T-helper 1 cell (primary cell): ENCODE measurements at regions not wholly inside any gene's neighbourhood (a gene's known extent, or its start where the extent isn't known, plus 50 kb on each side); places are given as distances from the start of the nearest gene placed in this dataset.

Experiments used
- DNase-seq, 5 donors: peaks; one replicate each; pipeline ENCODE4 v3.0.0-alpha.2; 2012 to 2020

DNA sequence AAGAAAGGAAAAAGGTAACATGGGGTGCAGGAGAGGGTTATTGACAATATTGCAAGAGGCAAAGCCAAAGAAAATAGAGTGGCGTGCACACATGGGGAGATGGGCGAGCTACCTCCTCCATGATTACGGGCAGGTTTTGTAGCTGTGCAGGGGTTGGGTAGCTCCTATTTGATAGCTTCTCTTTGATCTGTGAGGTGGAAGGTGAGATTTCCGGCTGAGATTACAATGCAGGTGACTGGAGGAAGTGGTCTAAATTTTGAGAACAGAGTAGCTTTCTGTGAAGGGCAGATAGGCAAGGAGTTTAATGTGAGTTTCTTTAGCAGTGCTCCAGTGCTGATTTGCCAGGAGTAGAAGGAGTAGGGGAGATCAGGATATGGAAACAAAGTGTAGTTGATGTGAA lies 263.4 kb downstream of the PLA2G4A start:
- DNase-seq = peak in 2 of 5 donors; percentile 9 to 46

DNA sequence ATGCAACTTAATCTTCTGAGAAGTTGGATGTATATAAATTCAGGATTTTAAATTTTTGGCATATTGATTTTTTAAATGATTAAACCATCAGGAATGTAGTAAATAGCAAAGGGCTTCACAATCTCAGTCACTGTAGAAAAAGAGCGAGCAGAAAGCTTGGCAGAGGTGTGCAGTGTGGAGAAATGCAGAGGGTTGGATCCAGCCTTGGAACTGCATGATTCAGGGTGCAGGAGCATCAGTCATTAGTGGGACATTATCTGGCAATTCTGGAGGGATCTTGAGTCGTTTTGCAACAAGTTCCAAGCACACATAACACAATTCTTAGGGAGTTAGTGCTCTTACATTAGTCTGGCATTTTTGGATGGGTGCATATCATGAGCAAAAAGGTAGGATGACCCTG lies 267.9 kb downstream of the PLA2G4A start:
- DNase-seq = no peak

DNA sequence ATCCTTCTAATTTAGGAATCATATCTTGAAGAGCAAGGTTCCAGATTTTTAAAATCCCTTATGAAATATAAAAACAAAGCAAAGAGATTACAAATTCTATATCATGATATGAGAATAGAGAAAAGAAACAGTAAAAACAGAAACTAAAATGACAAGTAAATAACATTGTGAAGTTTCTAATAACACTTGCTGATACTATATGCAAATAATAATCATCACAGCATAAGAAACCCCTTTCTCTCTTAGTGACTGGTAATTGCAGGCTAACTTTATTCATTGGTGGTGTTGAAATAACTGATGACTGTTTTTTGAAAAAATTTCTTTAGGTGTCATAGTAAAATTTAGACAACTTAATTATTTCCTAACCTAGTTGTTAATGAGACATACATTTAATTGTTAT lies 281.6 kb downstream of the PLA2G4A start:
- DNase-seq = no peak

DNA sequence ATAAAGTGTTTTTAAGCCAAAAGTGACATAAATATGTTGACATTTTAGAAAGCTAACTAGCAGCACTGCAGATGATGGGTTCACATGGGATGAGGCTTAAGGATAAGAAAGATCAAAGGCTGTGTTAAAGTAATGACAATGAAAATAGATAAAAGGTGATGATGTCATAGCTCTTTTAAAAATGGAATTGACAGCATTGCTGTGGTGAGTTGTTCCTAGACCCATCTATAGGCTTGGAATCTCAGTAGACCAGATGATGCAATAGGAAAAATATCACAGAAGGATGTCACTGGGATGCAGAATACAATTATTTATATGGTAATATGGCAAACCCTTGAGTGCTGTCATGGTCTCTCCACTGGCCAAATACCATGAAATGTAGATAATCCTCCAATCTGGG lies 286.0 kb downstream of the PLA2G4A start:
- no peak for DNase-seq

DNA sequence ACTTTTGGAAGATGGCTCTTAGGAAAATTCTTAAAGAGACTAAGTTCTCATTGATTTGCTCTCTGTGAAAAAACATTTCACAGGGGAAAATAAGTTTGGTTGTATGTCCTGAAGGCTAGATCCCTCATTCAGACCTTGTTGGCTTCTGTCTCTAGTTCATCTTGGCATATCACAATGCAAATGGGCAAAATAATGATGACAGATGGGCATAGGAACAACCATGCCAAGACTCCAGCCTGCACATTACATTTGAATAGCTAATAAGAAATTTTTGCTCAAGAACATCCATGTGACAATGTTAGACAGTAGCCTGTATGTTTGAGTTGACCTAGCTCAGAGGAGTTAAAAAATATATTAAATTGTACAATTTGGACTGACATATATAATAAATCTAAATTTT lies 292.9 kb downstream of the PLA2G4A start:
- DNase-seq = no peak

DNA sequence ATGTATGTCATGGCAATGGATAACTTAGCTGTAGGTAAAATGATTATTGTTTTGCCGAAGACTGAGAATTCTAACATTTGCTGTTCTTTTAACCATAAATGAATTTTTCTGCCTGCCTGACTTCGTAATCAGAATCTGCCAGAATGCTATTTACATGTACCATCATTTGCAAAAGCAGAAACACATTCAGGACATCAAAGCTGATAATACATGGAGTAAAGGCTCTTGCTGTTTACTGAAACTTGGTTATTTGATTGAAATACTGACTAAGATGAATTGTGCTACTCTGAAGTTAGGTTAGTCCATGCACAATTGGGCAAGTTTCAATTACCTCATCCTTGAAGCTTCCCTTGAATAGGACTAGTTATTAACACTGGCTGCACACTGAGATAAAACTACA lies 293.8 kb downstream of the PLA2G4A start:
- DNase-seq = no peak

DNA sequence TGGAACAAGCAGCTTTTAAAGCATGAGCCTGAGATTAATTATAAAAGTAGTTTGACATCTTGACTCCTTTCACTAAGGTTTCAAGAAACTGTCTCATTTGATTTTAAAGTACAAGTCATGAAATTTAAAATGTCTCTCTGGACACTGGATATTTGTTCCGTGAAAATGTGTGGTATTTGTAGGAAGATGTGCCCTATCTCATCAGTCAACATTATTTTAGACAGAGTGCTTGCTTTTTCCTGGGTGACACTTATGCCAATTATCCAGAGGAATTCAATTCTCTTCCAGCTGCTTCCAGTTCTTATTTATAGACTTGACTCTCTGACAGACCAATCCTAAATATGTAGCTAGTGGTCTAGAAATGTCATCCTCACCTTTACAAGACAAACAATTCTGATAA lies 300.4 kb downstream of the PLA2G4A start:
- no peak for DNase-seq

DNA sequence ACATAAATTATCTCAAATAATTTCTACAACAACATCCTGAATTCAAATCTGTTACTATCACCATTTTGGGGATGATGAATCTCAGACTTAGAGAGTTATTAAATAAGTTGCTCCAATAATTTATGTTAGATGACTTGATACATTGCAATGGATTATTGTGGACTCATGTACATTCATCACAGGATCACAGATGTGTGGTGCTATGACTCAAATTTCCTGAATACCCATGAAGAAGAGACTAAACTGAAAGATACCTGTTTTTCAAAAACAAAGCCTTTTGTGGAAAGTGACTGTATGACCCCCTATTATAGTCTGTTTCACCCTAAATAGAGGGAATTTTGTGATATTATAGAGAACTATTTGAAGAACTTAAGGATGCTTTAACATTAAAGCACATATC lies 315.0 kb downstream of the PLA2G4A start:
- DNase-seq = peak in 1 of 5 donors; percentile 8

DNA sequence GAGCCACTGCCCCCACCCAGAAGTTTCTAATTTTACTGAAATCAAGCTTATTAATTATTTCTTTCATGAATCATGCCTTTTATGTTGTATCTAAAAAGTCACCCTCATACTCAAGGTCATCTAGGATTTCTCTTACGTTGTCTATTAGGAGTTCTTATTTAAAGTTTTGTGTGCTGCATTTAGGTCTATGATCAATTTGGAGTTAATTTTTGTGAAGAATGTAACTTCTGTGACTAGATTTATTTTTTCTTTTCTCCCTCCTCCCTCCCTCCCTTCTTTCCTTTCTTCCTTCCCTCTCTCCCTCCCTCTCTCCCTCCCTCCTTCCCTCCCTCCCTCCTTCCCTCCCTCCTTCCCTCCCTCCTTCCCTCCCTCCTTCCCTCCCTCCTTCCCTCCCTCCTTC lies 317.6 kb downstream of the PLA2G4A start:
- no peak for DNase-seq

DNA sequence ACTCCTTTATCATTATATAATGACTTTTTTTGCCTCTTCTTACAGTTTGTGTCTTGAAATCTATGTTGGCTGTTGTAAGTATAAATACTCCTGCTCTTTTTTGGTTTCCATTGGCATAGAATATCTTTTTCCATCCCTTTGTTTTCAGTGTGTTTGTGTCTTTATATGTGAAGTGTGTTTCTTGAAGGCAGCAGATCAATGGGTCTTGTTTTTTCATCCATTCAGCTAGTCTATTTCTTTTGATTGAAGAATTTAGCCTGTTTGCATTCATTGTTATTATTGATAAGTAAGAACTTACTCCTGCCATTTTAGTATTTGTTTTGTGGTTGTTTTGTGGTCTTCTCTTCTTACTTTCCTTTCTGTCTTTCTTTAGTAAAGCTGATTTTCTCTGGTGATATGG lies 322.8 kb downstream of the PLA2G4A start:
- no peak for DNase-seq

DNA sequence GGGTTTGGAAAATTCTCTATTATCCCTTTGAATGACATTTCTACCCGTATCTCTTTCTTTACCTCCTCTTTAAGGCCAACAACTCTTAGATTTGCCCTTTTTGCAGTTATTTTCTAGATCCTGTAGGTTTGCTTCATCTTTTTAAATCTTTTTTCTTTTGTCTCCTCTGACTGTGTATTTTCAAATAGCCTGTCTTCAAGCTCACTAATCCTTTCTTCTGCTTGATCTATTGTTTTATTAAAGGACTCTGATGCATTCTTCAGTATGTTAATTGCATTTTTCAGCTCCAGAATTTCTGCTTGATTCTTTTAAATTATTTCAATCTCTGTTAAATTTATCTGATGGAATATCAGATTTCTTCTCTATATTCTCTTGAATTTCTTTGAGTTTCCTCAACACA lies 324.3 kb downstream of the PLA2G4A start:
- no peak for DNase-seq

DNA sequence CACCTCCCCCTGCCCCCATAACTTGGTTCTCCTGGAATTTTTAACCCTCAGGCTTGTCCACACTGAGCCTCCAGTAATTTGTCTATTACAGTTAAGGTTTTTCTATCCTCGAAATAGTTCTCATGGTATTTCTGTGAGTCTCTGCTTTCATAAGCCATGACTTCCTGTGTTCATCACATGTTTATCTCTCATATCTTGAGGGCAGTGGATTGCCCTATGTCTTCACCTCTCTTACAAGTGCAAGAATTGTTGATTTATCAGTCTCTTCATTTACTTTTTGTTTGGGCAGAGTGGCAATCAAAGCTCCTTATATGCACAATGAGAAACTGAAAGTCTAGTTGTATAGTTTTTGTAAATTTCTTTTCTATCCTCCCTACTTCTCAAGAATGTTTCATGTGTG lies 328.4 kb downstream of the PLA2G4A start:
- DNase-seq = no peak

DNA sequence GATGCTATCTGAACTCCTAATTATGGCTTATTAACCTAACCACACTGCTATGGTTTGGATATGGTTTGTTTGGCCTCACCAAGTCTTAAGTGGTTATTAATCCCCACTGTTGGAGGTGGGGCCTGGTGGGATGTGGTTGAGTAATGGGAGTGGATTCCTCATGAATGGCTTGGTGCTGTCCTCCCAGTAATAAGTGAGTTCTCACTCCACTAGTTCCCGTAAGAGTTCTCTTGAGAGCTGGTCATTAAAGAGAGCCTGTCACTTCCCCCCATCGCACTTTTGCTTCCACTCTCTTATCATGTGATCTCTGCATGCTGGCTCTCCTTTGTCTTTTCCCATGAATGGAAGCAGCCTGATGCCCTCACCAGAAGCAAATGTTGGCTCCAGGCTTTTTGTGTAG lies 328.8 kb downstream of the PLA2G4A start:
- DNase-seq = no peak

DNA sequence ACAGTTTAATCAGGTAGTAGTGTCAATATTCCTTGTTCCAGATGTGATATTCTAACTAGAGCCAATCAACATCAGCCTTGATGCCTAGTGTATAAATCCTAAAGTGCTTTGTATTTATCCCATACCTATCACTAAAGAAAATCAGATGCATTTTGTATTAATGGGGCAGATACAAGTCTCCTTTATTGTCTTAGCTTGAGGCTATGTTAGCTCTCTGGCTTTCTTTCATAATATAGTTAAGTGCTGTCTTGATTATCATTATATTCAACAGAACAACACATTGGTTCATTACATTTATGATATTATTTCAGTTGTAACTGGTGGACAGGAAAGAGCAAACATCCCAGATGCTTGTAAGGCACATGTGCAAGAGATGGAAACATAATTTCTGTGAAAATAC lies 338.8 kb downstream of the PLA2G4A start:
- DNase-seq = no peak

DNA sequence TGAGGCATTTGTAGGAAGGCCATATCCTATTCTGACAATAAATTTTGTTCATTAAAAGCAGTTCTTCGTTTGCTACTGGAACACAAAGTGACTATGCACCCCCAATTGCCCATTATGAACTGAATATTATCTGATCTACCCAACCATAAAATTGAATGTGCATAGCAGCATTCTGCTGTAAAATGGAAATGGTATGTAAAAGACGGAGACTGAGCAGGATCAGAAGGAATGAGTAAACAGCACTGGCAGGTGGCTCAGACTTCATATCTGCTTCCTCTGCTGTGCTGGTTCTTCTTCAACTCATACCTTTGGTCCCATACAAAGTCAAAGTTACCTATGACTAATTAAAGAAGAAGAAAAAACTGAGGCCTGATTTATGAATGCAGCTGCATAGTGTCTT lies 339.5 kb downstream of the PLA2G4A start:
- DNase-seq = no peak

DNA sequence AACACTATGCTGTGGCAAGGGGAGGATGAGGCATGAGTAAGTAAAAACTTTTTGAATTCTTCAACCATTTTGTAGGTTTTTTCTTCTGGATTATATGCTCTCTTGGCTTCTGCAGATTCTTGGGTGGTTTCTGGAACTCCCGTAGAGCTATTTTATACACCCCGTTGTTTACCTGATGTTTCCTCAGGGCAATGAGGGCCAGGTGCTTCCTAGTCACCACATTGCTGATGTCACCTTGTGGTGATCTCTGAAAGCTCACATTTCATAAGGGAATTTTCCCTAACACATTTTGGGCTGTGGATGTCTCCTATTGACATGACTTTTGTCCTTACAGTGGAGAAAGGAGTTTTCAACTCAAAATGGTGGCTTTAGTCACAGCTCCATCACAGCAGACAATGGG lies 356.6 kb downstream of the PLA2G4A start:
- DNase-seq = no peak

DNA sequence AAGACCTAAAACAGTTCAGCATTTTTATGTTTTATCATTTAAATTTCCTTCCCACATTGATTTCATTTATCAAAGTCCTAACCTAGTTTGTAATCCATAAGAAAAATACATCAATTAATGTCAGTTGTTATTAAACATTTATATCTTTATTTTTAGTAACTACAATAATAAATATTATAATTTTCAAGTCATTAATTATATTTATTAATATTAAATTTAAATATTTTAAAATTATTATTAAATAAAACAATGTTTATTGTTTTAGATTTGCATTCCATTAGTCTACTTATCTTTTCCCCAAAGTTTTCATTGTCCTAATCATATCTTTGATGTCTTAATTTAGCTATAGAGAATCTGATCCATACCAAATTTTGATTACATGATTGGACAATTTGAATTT lies 368.9 kb downstream of the PLA2G4A start:
- DNase-seq = no peak

DNA sequence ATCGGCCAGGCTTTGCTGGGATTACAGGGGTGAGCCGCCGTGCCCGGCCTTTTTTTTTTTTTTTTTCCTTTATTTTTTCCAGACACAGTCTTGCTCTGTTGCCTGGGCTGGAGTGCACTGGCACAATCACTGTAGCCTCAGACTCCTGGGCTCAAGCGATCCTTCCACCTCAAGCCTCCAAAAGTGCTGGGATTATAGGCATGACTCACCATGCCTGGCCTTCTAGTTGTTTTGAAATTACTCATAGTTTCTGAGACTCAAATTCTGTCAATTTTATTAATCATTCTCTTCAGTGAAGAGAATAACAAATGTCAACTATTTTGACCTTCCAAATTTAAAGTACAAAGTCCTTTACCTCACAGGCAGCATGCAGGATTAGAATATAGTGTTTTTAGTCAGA lies 374.5 kb downstream of the PLA2G4A start:
- DNase-seq = no peak

DNA sequence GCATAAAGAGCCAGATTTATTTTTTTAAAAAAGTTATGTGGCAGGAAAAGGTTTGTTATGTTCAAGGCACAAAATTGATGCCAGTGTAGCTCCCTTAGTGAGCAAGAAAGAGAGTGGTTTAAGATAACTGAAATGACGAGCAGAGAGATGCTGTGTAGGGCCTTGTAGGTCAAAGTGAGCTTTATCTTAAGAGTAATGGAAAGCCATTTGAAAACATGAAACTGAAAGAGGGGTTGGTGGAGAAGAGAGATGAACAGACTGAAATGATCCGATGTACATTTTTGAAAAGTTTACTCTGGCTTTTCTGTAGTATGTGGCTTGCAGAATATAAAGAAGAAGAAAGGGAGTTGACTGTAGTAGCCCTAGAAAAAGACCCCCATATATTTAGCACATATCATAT lies 383.6 kb downstream of the PLA2G4A start:
- DNase-seq = no peak

DNA sequence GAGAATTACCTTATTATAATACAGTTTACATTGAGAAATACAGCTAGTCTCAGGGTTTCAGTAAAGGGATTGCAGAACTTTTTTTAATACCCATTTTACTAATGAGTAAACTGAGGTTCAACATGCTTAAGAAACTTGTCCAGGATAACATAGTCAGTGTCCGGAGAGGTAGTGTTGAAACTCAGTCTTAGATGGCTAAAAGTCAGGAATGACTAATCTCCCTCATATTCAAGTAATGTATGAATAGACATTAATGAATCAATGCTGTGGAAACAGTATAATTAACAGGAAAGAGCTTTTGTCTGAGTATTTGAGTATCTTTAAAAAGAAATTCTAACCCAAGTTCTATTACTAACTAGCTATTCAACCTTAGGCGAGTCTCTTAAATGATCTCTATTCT lies 397.6 kb downstream of the PLA2G4A start:
- DNase-seq = no peak

DNA sequence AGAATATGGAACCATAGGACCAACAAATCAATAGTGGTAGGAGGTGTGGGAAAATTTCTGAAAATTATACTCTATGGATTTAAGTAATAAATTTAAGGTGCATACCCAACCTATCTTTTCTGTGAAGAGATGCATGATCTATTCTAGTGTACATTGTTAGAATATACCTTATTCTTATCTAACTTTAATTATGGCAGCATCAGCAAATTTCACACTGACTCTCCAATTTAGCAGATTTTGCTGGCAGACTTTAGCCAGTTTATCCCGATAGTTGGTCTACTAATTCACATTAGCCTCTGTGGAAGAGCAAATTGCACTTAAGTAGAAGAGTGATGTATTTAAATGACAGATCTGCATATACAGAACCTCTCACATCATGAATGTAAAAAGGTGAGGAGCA lies 400.0 kb downstream of the PLA2G4A start:
- DNase-seq = no peak

DNA sequence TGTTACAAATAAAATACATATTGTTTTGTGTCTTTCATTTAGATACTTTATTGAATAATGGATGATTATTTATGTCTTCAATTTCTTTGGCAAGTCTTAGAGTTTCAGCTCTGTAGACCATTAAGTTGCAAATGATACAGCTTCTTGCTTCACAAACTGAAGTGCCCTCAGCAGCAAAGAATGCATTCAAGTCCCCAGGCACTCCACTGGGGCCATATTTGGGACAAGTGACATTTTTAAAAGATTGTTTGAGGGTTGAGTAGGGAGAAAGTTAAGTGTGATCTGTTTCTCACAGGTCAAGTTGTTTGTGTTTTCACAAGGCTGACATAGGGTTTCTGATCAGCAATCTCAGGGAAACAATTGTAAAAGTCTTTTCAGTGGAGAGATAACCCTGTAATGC lies 400.7 kb downstream of the PLA2G4A start:
- no peak for DNase-seq

DNA sequence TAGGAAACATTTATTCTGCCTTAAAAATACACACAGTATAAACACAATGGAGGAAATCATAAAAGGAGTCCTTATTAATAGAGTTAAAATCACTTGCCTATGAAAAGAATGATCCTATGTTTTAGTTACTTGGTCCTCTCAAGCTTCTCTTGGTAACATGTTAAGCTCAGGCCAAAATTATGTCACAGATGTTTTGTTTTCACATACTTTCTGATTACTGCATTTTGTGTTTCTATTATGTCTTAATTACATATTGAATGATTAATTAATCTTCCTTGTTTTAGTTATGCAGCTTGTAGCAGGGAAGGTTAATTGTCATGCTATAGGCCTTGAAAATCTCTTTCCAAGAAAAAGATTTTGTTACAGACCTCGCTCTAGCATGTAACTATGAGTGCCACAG lies 406.0 kb downstream of the PLA2G4A start:
- no peak for DNase-seq

DNA sequence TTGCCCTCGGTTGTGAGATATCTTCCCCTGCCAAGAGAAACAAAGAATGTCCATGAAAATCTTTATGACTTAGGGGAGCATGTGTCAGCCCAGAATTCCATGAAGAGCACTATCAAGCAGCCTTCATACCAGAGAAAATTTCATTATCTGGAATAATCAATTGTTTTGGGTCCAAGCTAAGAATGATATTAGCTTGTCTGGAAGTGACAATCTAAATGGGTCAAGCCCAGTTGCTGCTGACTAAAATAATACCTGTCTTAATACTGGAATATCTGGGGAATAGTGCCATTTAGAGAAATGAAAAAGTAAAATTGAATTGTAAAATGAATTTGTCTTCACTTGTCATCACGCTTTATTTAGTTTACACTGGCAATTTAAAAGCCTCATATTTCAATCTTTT lies 407.4 kb downstream of the PLA2G4A start:
- DNase-seq = no peak

DNA sequence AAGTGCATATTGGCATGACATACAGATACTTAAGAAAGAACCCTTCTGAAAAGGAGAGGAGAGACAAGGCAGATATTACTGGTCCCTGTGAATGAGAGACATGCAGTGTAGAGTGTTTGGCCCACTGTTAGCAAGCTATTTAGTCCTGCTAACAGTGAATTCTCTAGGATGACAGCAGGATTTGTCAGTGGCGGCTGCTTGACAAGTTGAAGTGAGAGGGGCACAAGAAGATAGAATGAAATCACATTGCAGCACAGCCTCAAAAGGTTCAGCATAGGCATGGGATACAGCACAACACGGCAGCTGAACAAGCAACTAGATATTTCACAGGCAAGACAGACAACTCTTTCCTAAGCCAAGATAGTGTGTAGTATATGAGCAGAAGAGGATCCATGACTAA lies 407.9 kb downstream of the PLA2G4A start:
- no peak for DNase-seq

DNA sequence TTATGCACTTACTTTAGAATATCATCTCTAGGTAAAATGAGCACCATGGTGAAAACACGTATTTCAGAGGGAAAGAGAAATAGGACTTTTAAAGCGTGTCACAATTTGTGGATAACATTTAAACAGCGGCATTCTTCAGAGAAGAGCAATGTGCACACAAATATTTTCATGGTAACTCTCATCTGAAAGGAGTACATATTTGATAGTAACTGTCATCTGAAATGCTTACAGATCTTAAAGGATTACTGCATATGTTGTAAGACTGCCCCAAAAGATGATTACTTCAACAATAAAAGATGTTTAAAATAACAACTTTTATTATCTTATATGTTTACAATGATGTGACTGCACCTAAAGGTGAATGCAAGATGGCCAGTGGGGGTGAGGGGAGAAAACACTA lies 408.8 kb downstream of the PLA2G4A start:
- no peak for DNase-seq
